Activated gamma-delta T cell (primary cell): ENCODE measurements at regions not wholly inside any gene's neighbourhood (a gene's known extent, or its start where the extent isn't known, plus 50 kb on each side); places are given as distances from the start of the nearest gene placed in this dataset.

Source experiments
- DNase-seq: peaks from one replicate; lab custom pipeline; 2025; lab: John Stamatoyannopoulos, UW

DNA sequence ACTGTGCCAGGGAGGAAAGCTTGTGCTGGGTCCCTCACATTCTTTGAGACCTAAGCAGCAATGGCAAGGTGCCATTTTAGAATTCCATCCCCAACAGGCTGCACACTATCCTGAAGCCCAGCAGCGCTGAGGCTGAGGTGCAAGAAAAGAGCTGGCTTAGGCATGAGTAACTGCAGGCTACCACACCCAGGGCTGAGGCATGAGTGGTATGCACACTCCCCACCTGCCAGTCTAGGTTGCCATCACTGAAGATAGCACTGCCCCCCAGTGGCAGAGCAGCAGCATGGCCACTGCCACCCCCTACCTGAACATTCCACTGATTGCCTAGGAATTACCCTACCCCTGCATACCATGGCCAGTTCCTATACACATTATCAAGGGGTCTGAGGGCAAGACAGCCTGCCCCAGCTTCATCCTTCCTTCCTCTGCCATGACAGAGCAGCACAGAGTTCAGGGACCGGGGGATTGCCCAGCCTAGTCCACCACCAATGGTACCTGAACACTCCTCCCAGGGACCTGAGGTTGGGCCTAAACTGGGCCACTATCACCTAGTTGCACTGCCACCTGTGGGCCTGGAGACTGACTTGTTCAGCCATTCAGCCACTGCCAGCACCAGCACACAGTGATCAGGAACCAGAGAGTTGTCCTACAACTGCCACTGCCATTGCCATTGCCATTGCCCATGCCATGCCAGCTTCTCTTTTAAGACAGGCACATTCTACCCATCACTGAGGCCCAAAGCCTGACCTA, 129.8 kb downstream of the SATB1 start:
- DNase-seq: no peak

GRCh38 chr3:18290157-18290556, 135.0 kb downstream of the SATB1 start:
- no peak for DNase-seq

- no peak for DNase-seq
Observed at GRCh38 chr3:18288243-18288642, 136.9 kb downstream of the SATB1 start.

- DNase-seq: no peak
Observed at GRCh38 chr3:18284716-18285115, 140.4 kb downstream of the SATB1 start.

GRCh38 chr3:18283680-18284079, 141.5 kb downstream of the SATB1 start:
- no peak for DNase-seq

DNA sequence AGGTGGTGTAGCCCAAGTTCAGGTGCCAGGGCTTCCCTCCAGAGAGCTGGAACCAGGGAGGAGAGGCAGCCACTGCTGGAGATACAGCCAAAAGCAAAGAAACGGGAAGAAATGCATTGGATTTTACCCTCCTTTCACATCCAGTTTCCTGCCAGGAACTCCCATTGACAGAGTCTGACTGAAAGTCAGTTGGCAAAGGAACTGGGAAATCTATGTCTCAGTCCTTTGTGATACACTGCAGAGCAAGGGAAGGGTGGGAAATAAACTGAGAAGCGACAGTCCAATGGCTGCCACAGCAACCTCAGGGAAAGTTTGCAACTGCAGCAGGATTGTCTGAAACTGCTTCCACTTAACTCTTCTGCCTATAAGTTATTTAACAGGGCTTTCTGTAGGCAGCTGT, 142.6 kb downstream of the SATB1 start:
- no peak for DNase-seq

- no peak for DNase-seq
Observed at GRCh38 chr3:18279226-18279737, 145.9 kb downstream of the SATB1 start.

DNA sequence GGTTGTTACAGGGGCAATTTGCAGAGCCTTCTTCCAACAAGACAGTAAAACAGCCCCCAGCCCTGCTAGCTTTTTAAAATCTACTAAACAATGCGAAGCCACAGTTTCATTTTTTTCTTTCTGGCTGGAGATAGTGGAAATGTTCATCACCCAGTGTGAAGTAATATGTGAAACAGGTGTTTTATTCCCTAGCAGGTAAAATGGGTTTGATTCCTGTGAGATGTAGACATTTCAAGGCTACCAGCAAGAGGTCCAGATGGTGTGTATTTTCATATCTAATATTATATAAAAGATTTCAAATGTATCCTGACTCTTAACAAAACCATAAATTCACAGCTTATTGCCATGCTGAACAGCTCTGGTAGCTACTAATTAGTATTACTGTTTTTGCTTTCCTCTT, 160.3 kb downstream of the SATB1 start:
- no peak for DNase-seq

GRCh38 chr3:18264361-18264760, 160.8 kb downstream of the SATB1 start:
- no peak for DNase-seq

GRCh38 chr3:18258492-18258891, 166.6 kb downstream of the SATB1 start:
- no peak for DNase-seq

GRCh38 chr3:18252578-18252977, 172.6 kb downstream of the SATB1 start:
- DNase-seq: no peak

DNA sequence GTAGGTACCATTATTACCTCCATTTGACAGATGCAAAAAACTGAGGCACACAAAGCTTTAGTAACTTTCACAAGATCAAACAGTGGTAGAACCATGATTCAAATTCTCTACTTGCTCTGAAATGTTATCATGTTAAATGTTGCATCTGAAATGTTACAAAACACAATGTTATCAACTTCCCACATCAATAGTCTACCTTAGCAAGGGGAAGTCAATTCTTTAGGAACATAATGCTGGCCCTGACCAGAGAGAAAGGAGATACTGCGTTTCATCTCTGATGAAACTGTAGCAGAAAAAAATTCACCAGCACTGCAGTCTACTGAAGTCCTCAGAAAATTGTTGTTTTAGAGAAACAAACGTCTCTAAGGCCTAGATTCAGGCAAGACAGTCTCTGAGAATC, 174.1 kb downstream of the SATB1 start:
- DNase-seq: no peak

- no peak for DNase-seq
Observed at GRCh38 chr3:18249126-18249525, 176.0 kb downstream of the SATB1 start.

DNA sequence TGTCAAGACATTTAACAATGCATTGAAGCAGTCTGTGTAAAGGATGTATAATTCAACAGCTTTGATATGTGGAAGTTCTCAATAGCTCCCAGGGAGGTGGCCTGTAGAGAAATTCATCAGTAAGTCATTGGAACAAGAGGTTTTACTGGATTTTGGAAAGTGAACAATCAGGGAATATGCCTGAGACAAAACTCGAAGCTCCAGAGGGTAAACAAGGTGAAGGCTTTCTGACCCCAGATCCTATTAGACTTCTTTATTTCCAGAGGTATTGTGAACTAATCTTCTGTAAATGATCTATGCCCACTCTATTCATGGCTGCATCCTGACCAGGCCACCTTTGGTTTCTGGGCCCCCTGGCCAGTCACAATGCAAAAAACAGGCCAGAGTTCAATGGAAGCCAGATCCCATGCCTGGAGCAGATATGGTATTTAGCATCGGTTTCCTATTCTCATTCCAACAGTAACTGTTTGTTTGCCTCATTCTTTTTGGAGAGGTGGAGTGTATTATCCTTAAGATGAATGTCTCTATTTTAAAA, 177.3 kb downstream of the SATB1 start:
- DNase-seq: no peak

GRCh38 chr3:18247139-18247695, 177.9 kb downstream of the SATB1 start:
- DNase-seq: no peak

GRCh38 chr3:18246336-18247060, 178.6 kb downstream of the SATB1 start:
- no peak for DNase-seq

- DNase-seq: no peak
Observed at GRCh38 chr3:18245721-18246120, 179.4 kb downstream of the SATB1 start.

- no peak for DNase-seq
Observed at GRCh38 chr3:18241837-18242236, 183.3 kb downstream of the SATB1 start.

DNA sequence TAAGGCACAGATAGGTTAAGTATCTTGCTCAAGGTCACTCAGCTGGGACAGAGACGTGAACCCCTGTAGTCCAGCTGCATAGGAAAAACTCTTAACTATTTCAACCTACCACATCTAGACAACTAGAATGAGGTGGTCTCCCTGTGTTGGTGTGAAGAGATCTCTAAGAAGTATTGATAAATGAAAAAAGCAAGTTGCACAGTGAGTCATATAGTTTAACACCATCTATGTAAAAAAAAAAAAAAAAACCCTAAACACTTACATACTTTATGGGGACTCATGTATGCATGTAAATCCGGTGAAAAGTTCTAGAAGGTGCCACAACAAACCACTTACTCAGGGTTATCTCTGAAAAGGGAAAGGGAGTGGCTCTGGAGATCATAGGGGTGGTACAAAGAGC, 185.5 kb downstream of the SATB1 start:
- DNase-seq: no peak

DNA sequence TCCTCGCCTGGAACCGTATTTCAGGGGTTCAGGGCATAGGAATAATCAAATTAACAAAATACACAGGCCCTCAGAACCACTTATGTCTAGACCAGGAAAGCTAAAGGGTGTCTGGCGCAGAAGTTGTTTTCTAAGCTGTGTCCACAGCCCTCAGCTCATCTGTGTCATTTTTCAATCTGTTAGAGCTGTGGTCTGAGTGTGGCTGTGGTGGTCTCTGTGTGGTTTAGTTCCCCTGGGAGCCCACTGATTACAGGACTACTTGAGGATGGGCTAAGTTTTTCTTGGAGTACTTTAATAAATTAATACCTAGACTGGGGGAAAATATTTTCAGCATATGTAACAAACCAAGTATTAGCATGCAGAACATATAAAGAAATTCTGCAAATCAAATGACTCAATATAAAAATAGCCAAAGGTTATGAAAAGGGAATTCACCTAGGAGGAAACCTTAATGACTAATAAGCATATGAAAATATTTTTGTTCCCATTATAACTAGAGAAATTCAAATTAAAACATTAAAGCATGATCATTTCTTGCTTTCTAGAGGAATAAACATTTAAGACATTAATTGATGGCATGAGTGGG, 186.3 kb downstream of the SATB1 start:
- DNase-seq: no peak

DNA sequence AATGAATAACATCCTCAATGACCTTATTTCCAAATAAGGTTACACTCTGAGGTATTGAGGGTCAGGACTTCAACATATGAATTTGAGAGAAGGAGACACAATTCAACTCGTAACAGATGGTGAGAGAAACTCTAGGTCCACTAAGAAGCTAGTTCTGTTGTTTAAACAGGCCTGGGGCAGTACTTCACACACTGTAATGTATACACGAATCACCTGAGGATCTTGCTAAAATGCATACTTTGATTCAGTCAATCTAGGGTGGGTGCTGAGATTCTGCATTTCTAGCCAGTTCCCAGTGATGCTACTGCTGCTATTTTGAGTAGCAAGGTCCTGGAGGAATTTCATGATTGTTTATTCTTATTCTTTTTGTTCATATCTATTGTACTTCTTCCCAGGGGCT, 186.8 kb downstream of the SATB1 start:
- DNase-seq: no peak

DNA sequence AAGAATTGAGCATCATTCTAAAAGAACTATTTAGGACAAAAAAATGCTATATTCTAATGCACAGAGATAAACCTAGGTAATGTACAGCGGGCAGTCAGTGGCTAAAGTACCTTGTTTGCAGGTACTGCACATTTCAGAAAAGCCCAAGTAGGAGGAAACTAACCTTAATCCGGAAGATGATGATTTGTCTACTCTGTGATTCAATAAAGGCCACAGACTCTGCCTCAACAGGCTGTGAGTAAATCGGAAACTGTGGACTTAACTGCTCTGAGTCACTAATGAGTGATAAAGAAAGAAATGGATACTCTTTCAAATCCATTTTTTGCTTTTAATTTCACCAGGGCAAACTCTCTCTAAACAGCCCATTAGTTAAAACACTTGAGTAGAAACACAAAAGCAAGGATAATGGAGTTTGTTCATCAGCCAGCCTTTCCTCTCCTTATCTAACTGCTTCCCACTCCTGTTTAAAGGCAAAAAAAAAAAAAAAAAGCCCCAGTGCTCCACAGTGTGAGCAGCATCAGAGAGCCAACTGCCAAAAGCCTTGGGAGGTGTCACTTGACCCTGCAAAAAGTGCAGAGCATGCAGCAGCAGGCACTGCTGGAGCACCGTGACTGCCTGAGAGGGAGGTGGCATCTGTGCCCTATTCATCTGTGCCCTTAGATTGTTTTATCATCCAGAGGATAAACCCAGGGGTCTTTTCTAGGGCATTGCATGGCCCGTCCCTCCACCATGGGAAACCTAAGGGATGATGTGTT, 187.7 kb downstream of the SATB1 start:
- DNase-seq: no peak
